Stomach (tissue), 8 donors: ENCODE measurements at regions not wholly inside any gene's neighbourhood (a gene's known extent, or its start where the extent isn't known, plus 50 kb on each side); places are given as distances from the start of the nearest gene placed in this dataset.
"Not testable (repeated sequence)": the region's sequence is repeated elsewhere in the genome, so short reads cannot be mapped to it uniquely, and the experiment has no call there.

Source experiments
- DNase-seq, 2 donors: peaks; one replicate each; pipeline versions ENCODE4 v3.0.0 to v3.0.0-alpha.2; 2013 to 2019
- H3K27ac ChIP-seq, 5 donors: fragments of 200-600 bp in 4 of 5; sonication (generic) in 4 of 5; one replicate each; pipeline ENCODE4 v1.5.1; 2013 to 2019; ENCODE audit warnings: mild to moderate bottlenecking in 1 of 5, moderate library complexity in 1 of 5
- H3K27me3 ChIP-seq, 3 donors: fragments of 200-600 bp; sonication (generic); one replicate each; pipeline ENCODE4 v1.5.1; 2017 to 2019; ENCODE audit warnings: mixed run types in 1 of 3
- H3K36me3 ChIP-seq, 4 donors: fragments of 200-600 bp; sonication (generic); 1 replicate in 3 of 4; 2 replicates in 1 of 4; pipeline ENCODE4 v1.5.1; 2016 to 2019
- H3K4me1 ChIP-seq, 4 donors: fragments of 200-600 bp; sonication (generic); one replicate each; pipeline ENCODE4 v1.5.1; 2016 to 2019
- H3K4me3 ChIP-seq, 4 donors: fragments of 200-600 bp; sonication (generic) in 3 of 4; one replicate each; pipeline ENCODE4 v1.5.1; 2016 to 2019; ENCODE audit warnings: mild to moderate bottlenecking in 1 of 4
- H3K9me3 ChIP-seq, 4 donors: fragments of 200-600 bp; sonication (generic); one replicate each; pipeline ENCODE4 v1.5.1; 2016 to 2019
- CTCF ChIP-seq, 7 experiments: fragments of 450-650 bp in 4 of 7; fragments of 200-600 bp in 3 of 7; sonication (generic) in 3 of 7; IDR thresholded peaks; one replicate each; pipeline ENCODE4 v1.5.1; 2016 to 2019; ENCODE audit warnings: antibody characterized with exemption in 7 of 7, control low read depth in 2 of 7, mild to moderate bottlenecking in 1 of 7
- EP300 ChIP-seq: sonication (generic); formaldehyde crosslinking; IDR thresholded peaks from one replicate; pipeline ENCODE4 v1.6.1; 2017; ENCODE audit warnings: antibody characterized with exemption
- POLR2A ChIP-seq, 4 donors: fragments of 450-650 bp; IDR thresholded peaks; one replicate each; pipeline ENCODE4 v1.6.1; 2016; ENCODE audit warnings: antibody characterized with exemption in 4 of 4, control low read depth in 2 of 4, mild to moderate bottlenecking in 1 of 4, moderate library complexity in 1 of 4
- POLR2AphosphoS5 ChIP-seq, 3 donors: sonication (generic); formaldehyde crosslinking; IDR thresholded peaks; one replicate each; pipeline ENCODE4 v1.6.1; 2016; ENCODE audit warnings: antibody characterized with exemption in 3 of 3
- WGBS, 5 donors: extraction: QIAGEN DNeasy Blood & Tissue Kit in 3 of 5; methylation state at CpG; one replicate each; pipeline versions ENCODE4 v1.1.5 to v1.1.7; 2013 to 2018; 5-methylcytosine and 5-hydroxymethylcytosine counted together
- intact Hi-C: fragments of 100-400 bp; cut with DNase I; formaldehyde crosslinking; loops from one replicate; pipeline ENCODE4 v1.15.1; 2023; ENCODE audit warnings: low total_unique reads
- donor health status: healthy with polysubstance abuse.
- donor health status: Bipolar disorder and iron deficiency.
- donor health status: healthy.

- WGBS, 5 donors: 79 to 88% (median 83%) methylated on average over 4 of the region's 4 CpGs
- no peak for TF ChIP-seq POLR2AphosphoS5 (IDR thresholded peaks at IDR 0.05)
- no peak for TF ChIP-seq EP300
- no peak for TF ChIP-seq CTCF (IDR thresholded peaks at IDR 0.05)
- TF ChIP-seq POLR2A (IDR thresholded peaks at IDR 0.05): no peak
- no peaks in the 10 kb centered on the region for H3K4me1 ChIP-seq
Measured at GRCh38 chr12:114026805-114027204, 60.7 kb upstream of the RBM19 start.

GRCh38 chr12:114025935-114026334, 59.8 kb upstream of the RBM19 start:
- intact Hi-C loops: no loop called here
- 31 to 45% (median 33%) methylated on average over 3 of the region's 3 CpGs for WGBS, 5 donors
- TF ChIP-seq EP300 (no peak), CTCF (IDR thresholded peaks at IDR 0.05) (no peak), POLR2A (IDR thresholded peaks at IDR 0.05) (no peak), POLR2AphosphoS5 (IDR thresholded peaks at IDR 0.05) (no peak)

More at GRCh38 chr12:114026805-114027204, 60.7 kb upstream of the RBM19 start:
- DNase-seq: no peak
- Histone ChIP-seq H3K27me3 (peaks cover 0 to 28% (median 7%) of the 10 kb centered on the region in 3 donors), H3K27ac (no peak overlapping the region), H3K4me3 (no peak overlapping the region), H3K9me3 (peaks cover 0 to 20% (median 15%) of the 10 kb centered on the region in 4 donors), H3K36me3 (no peaks in the 10 kb centered on the region)
- intact Hi-C loops: no loop called here

GRCh38 chr12:114022081-114022480, 56.0 kb upstream of the RBM19 start:
- H3K27ac ChIP-seq, H3K4me1 ChIP-seq, H3K36me3 ChIP-seq, H3K4me3 ChIP-seq, intact Hi-C loops, DNase-seq: not testable (repeated sequence)
- Histone ChIP-seq H3K27me3 (peaks cover 0 to 29% (median 3%) of the 10 kb centered on the region in 3 donors), H3K9me3 (peaks cover 0 to 11% (median 10%) of the 10 kb centered on the region in 4 donors)
- WGBS, 5 donors: 75 to 100% (median 84%) methylated on average over 3 to 5 of the region's 5 CpGs

More at GRCh38 chr12:114025935-114026334, 59.8 kb upstream of the RBM19 start:
- Histone ChIP-seq H3K9me3 (peaks cover 0 to 20% (median 15%) of the 10 kb centered on the region in 4 donors), H3K27ac (no peak overlapping the region), H3K4me3 (no peak overlapping the region), H3K4me1 (no peaks in the 10 kb centered on the region), H3K36me3 (no peaks in the 10 kb centered on the region), H3K27me3 (peaks cover 0 to 29% (median 7%) of the 10 kb centered on the region in 3 donors)
- DNase-seq: no peak

- no peak for TF ChIP-seq EP300
- TF ChIP-seq POLR2AphosphoS5 (IDR thresholded peaks at IDR 0.05): no peak
- TF ChIP-seq CTCF (IDR thresholded peaks at IDR 0.05): no peak
- no peak for TF ChIP-seq POLR2A (IDR thresholded peaks at IDR 0.05)
- 15 to 25% (median 20%) methylated on average over 1 of the region's 1 CpG for WGBS, 5 donors
- intact Hi-C loops: no loop called here
- no peak overlapping the region for H3K4me3 ChIP-seq
- no peaks in the 10 kb centered on the region for H3K36me3 ChIP-seq
- no peak overlapping the region for H3K27ac ChIP-seq
- H3K9me3 ChIP-seq: no peaks in the 10 kb centered on the region
- no peaks in the 10 kb centered on the region for H3K4me1 ChIP-seq
- H3K27me3 ChIP-seq: peaks cover 0 to 43% (median 4%) of the 10 kb centered on the region in 3 donors
- no peak for DNase-seq
Measured at GRCh38 chr12:114018669-114019068, 52.5 kb upstream of the RBM19 start.
